HEK293 (cell line): ENCODE measurements at regions not wholly inside any gene's neighbourhood (a gene's known extent, or its start where the extent isn't known, plus 50 kb on each side); places are given as distances from the start of the nearest gene placed in this dataset.

Experiments used
- CTCF ChIA-PET: fragments of 350-600 bp; formaldehyde crosslinking; extraction: SDS; loops from one replicate; lab custom pipeline; 2021; ENCODE audit warnings: antibody characterized with exemption; lab: Yijun Ruan, JAX
- POLR2A ChIA-PET: fragments of 300-600 bp; formaldehyde crosslinking; extraction: SDS; loops from one replicate; lab custom pipeline; 2020; ENCODE audit warnings: antibody characterized with exemption, inconsistent platforms; lab: Yijun Ruan, JAX
- H3K27ac ChIP-seq: fragments of 200-500 bp; sonication (Bioruptor generic); 2 replicates; pipeline ENCODE4 v1.5.1; 2014; ENCODE audit warnings: low read depth, low read length, control low read depth, inconsistent platforms; ENCODE audit errors: extremely low read depth
- H3K36me3 ChIP-seq, 2 experiments: fragments of 200-500 bp in 1 of 2; sonication (Bioruptor generic) in 1 of 2; 1 replicate in 1 of 2; 2 replicates in 1 of 2; pipeline ENCODE4 v1.5.1; 2014 to 2017; ENCODE audit warnings: inconsistent platforms in 2 of 2, low read length in 2 of 2; ENCODE audit not compliant: control insufficient read depth in 2 of 2, insufficient read depth in 1 of 2
- H3K4me1 ChIP-seq: fragments of 200-500 bp; sonication (Bioruptor generic); 2 replicates; pipeline ENCODE4 v1.5.1; 2014; ENCODE audit warnings: mild to moderate bottlenecking, low read length, inconsistent platforms; ENCODE audit not compliant: control insufficient read depth, insufficient read depth
- H3K4me3 ChIP-seq: 2 replicates; pipeline ENCODE4 v1.5.1; 2011; ENCODE audit warnings: low read depth, mild to moderate bottlenecking, control low read depth, low read length, moderate library complexity
- H3K9me3 ChIP-seq: fragments of 200-500 bp; sonication (Bioruptor generic); 2 replicates; pipeline ENCODE4 v1.5.1; 2014; ENCODE audit warnings: low read depth, low read length, inconsistent platforms; ENCODE audit not compliant: control insufficient read depth, insufficient read depth
- FEZF1 ChIP-seq: fragments of 450-650 bp; formaldehyde crosslinking; IDR thresholded peaks from 2 replicates; pipeline ENCODE4 v1.5.1; 2016; ENCODE audit warnings: missing biosample characterization, missing genetic modification characterization
- INSM2 ChIP-seq: fragments of 450-650 bp; formaldehyde crosslinking; IDR thresholded peaks from 2 replicates; pipeline ENCODE4 v1.5.1; 2016; ENCODE audit warnings: missing biosample characterization, missing genetic modification characterization
- KLF1 ChIP-seq: fragments of 450-650 bp; formaldehyde crosslinking; IDR thresholded peaks from 2 replicates; pipeline ENCODE4 v1.5.1; 2016; ENCODE audit warnings: missing biosample characterization, missing genetic modification characterization
- SP3 ChIP-seq: fragments of 450-650 bp; formaldehyde crosslinking; IDR thresholded peaks from 2 replicates; pipeline ENCODE4 v1.5.1; 2016; ENCODE audit warnings: missing biosample characterization, missing genetic modification characterization
- ZBTB10 ChIP-seq: fragments of 450-650 bp; formaldehyde crosslinking; IDR thresholded peaks from 2 replicates; pipeline ENCODE4 v1.5.1; 2016; ENCODE audit warnings: missing biosample characterization, missing genetic modification characterization
- ZEB2 ChIP-seq: fragments of 450-650 bp; formaldehyde crosslinking; IDR thresholded peaks from 2 replicates; pipeline ENCODE4 v1.5.1; 2016; ENCODE audit warnings: missing biosample characterization, missing genetic modification characterization
- ZFP3 ChIP-seq: fragments of 450-650 bp; formaldehyde crosslinking; IDR thresholded peaks from 2 replicates; pipeline ENCODE4 v1.5.1; 2016; ENCODE audit warnings: low read depth, missing biosample characterization, missing genetic modification characterization
- ZNF24 ChIP-seq: fragments of 450-650 bp; formaldehyde crosslinking; IDR thresholded peaks from 2 replicates; pipeline ENCODE4 v1.5.1; 2016; ENCODE audit warnings: missing biosample characterization, missing genetic modification characterization
- ZNF26 ChIP-seq: fragments of 450-650 bp; formaldehyde crosslinking; IDR thresholded peaks from 2 replicates; pipeline ENCODE4 v1.5.1; 2016; ENCODE audit warnings: missing biosample characterization, missing genetic modification characterization
- ZNF266 ChIP-seq: fragments of 450-650 bp; formaldehyde crosslinking; IDR thresholded peaks from 2 replicates; pipeline ENCODE4 v1.5.1; 2016; ENCODE audit warnings: missing biosample characterization, missing genetic modification characterization, low read depth
- ZNF302 ChIP-seq: fragments of 450-650 bp; formaldehyde crosslinking; IDR thresholded peaks from 2 replicates; pipeline ENCODE4 v1.5.1; 2016; ENCODE audit warnings: missing biosample characterization, missing genetic modification characterization, low read depth
- ZNF335 ChIP-seq: fragments of 450-650 bp; formaldehyde crosslinking; conservative IDR thresholded peaks from 2 replicates; pipeline ENCODE4 v1.5.1; 2016; ENCODE audit warnings: missing biosample characterization, missing genetic modification characterization
- ZNF354C ChIP-seq: fragments of 450-650 bp; formaldehyde crosslinking; IDR thresholded peaks from 2 replicates; pipeline ENCODE4 v1.5.1; 2016; ENCODE audit warnings: missing biosample characterization, missing genetic modification characterization, low read depth, borderline replicate concordance
- ZNF362 ChIP-seq: fragments of 450-650 bp; formaldehyde crosslinking; IDR thresholded peaks from 2 replicates; pipeline ENCODE4 v1.5.1; 2016; ENCODE audit warnings: missing biosample characterization, missing genetic modification characterization
- ZNF37A ChIP-seq: fragments of 450-650 bp; IDR thresholded peaks from 2 replicates; pipeline ENCODE4 v1.5.1; 2018; ENCODE audit warnings: missing biosample characterization, missing genetic modification characterization
- ZNF404 ChIP-seq: fragments of 450-650 bp; formaldehyde crosslinking; IDR thresholded peaks from 2 replicates; pipeline ENCODE4 v1.5.1; 2017; ENCODE audit warnings: missing biosample characterization, missing genetic modification characterization
- ZNF416 ChIP-seq: fragments of 450-650 bp; formaldehyde crosslinking; IDR thresholded peaks from 2 replicates; pipeline ENCODE4 v1.5.1; 2016; ENCODE audit warnings: missing biosample characterization, missing genetic modification characterization
- ZNF473 ChIP-seq: fragments of 450-650 bp; formaldehyde crosslinking; IDR thresholded peaks from 2 replicates; pipeline ENCODE4 v1.5.1; 2017; ENCODE audit warnings: missing biosample characterization, missing genetic modification characterization
- ZNF488 ChIP-seq: fragments of 450-650 bp; formaldehyde crosslinking; IDR thresholded peaks from 2 replicates; pipeline ENCODE4 v1.5.1; 2016; ENCODE audit warnings: missing biosample characterization, missing genetic modification characterization
- ZNF585B ChIP-seq: fragments of 450-650 bp; formaldehyde crosslinking; IDR thresholded peaks from 2 replicates; pipeline ENCODE4 v1.5.1; 2016; ENCODE audit warnings: missing biosample characterization, missing genetic modification characterization
- ZNF624 ChIP-seq: fragments of 450-650 bp; formaldehyde crosslinking; IDR thresholded peaks from 2 replicates; pipeline ENCODE4 v1.5.1; 2017; ENCODE audit warnings: missing biosample characterization, missing genetic modification characterization
- ZNF654 ChIP-seq: fragments of 450-650 bp; formaldehyde crosslinking; IDR thresholded peaks from 2 replicates; pipeline ENCODE4 v1.5.1; 2016; ENCODE audit warnings: low read depth, missing biosample characterization, missing genetic modification characterization
- ZNF837 ChIP-seq: fragments of 450-650 bp; formaldehyde crosslinking; IDR thresholded peaks from 2 replicates; pipeline ENCODE4 v1.5.1; 2016; ENCODE audit warnings: missing biosample characterization, missing genetic modification characterization
- ZSCAN16 ChIP-seq: fragments of 450-650 bp; formaldehyde crosslinking; IDR thresholded peaks from 2 replicates; pipeline ENCODE4 v1.5.1; 2016; ENCODE audit warnings: missing biosample characterization, missing genetic modification characterization
- ZSCAN4 ChIP-seq: fragments of 450-650 bp; formaldehyde crosslinking; IDR thresholded peaks from 2 replicates; pipeline ENCODE4 v1.5.1; 2017; ENCODE audit warnings: missing biosample characterization, missing genetic modification characterization

- no peak for TF ChIP-seq INSM2
- TF ChIP-seq ZNF404 = no peak
- TF ChIP-seq ZNF488 (tag by site-specific recombination) = no peak
- no peak for TF ChIP-seq ZNF266 (tag by site-specific recombination)
- no peak for TF ChIP-seq SP3 (tag by site-specific recombination)
- no peak for TF ChIP-seq ZNF26 (tag by site-specific recombination)
- no peak for TF ChIP-seq ZBTB10 (tag by site-specific recombination)
- TF ChIP-seq KLF1 (tag by site-specific recombination) = no peak
- no peak for TF ChIP-seq ZNF837 (tag by site-specific recombination)
- TF ChIP-seq ZEB2 (tag by site-specific recombination) = no peak
- TF ChIP-seq ZSCAN16 (tag by site-specific recombination) = no peak
- TF ChIP-seq FEZF1 (tag by site-specific recombination) = no peak
- TF ChIP-seq ZNF24 (tag by site-specific recombination) = no peak
- TF ChIP-seq ZNF362 (tag by site-specific recombination) = no peak
- TF ChIP-seq ZNF473 (tag by site-specific recombination) = no peak
- no peak for TF ChIP-seq ZNF335 (tag by site-specific recombination)
- TF ChIP-seq ZNF416 (tag by site-specific recombination) = no peak
- TF ChIP-seq, all 188 proteins: peak for 0
- ChIA-PET CTCF (interaction anchor here (0.6 kb wide), 1 partner anchor 524 kb away, joined by 5 read pairs; no protein-coding TSS in a partner anchor), POLR2A (no interaction called here)
- Histone ChIP-seq H3K4me3 (no peak overlapping the region), H3K9me3 (no peaks in the 10 kb centered on the region), H3K27ac (no peak overlapping the region), H3K4me1 (no peaks in the 10 kb centered on the region), H3K36me3 (no peaks in the 10 kb centered on the region)
Observed at GRCh38 chr15:61724251-61724939, 335.9 kb downstream of the VPS13C start.

GRCh38 chr15:61721418-61721817 lies 338.8 kb downstream of the VPS13C start:
- Histone ChIP-seq H3K27ac (no peak overlapping the region), H3K4me3 (no peak overlapping the region), H3K36me3 (no peaks in the 10 kb centered on the region), H3K9me3 (no peaks in the 10 kb centered on the region), H3K4me1 (no peaks in the 10 kb centered on the region)
- ChIA-PET CTCF (interaction anchor here (0.6 kb wide), 1 partner anchor 754 kb away, joined by 3 read pairs; no protein-coding TSS in a partner anchor), POLR2A (no interaction called here)
- TF ChIP-seq ZFP3 = no peak
- TF ChIP-seq ZNF624 (tag by site-specific recombination) = no peak
- no peak for TF ChIP-seq ZNF354C
- no peak for TF ChIP-seq ZNF302 (tag by site-specific recombination)
- TF ChIP-seq ZSCAN4 (tag by site-specific recombination) = no peak
- TF ChIP-seq ZNF654 (tag by site-specific recombination) = no peak
- TF ChIP-seq ZNF37A = no peak
- TF ChIP-seq ZNF26 (tag by site-specific recombination) = no peak
- no peak for TF ChIP-seq ZNF585B (tag by site-specific recombination)
